NCI-H1092 treated with DMSO at 0.1 percent for 48 hours (cell line): ENCODE measurements at regions not wholly inside any gene's neighbourhood (a gene's known extent, or its start where the extent isn't known, plus 50 kb on each side); places are given as distances from the start of the nearest gene placed in this dataset.

Experiments used
- DNase-seq: peaks from one replicate; lab custom pipeline; 2025; lab: John Stamatoyannopoulos, UW

GRCh38 chr5:74916831-74917710 is 50.9 kb upstream of the FAM169A start:
- DNase-seq: no peak
